Activated gamma-delta T cell treated with Interleukin-2 at 50 U/mL for 16 hours (primary cell): ENCODE measurements at regions not wholly inside any gene's neighbourhood (a gene's known extent, or its start where the extent isn't known, plus 50 kb on each side); places are given as distances from the start of the nearest gene placed in this dataset.

Source experiments
- DNase-seq: peaks from one replicate; pipeline ENCODE4 v3.0.0-alpha.2; 2020

DNA sequence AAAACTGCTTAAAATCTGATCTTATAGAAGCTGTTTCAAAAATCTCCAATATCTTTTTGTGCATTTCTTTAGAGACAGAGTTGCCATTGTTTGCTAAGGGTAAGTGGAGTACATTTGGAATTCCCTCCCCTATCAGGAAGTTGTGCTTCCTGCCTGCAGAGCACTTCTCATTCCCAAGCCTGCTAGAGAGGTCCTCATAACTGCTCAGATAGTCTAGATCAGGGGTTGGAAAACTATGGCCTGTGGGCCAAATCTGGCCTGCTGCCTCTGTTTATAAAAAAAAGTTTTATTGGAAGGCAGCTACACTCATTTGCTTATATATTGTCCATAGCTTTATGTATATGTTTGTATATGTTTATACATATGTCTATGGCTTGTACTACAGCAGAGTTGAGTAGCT, 333.7 kb upstream of the PROK2 start:
- DNase-seq, result no peak

DNA sequence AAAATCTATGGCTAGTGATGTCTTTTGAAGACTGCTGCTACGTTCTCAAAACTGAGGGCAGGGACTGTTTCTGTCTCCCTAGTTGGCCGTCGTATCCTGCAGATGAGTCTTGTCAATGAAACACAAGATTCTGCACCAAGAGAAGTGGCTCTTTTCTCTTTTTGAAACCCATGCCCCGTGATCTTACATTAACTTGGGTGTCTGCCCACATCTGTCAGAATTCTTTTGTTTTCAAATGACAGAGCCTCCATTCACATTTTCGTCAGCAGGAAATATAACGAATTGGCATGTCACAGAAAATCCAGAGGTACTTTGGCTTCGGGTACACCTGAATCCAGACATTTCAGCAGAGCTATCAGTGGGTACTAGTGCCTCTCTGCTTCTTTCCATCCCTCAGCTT, 331.3 kb upstream of the PROK2 start:
- no peak for DNase-seq

DNA sequence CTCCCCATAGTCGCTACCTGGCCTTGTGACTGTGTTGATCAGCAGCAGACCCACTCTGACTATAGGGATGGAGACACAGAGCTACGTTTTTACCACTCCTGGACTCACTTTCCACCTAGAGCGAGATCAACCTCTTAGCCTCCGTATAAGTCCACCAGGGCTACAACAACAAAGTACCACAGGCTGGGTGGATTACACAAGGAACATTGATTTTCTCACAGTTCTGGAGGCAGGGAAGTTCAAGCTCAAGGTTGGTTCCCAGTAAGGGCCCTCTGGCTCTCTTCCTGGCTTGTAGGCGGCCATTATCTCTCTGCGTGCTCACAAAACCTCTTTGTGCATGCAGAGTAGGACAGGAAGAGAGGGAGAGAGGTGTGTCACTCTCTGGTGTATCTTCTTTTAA, 330.4 kb upstream of the PROK2 start:
- no peak for DNase-seq

DNA sequence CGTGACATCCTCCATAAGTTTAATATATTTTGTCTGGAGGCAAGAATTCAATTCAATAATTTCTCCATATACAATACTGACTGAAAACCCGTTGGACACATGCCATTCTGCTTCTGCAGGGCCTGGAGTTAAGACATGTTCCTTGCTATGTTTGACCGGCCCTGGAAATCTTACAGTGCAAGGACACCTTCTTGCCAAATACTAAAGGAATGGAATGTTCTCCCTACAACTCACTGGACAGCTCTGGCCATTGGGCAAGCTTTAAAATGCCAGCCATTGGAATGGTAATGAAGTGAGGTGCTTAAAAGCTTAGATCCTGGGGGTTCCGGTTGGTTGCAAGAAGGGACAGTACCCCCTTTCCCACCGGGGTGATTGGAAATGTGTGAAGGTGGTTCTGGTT, 329.8 kb upstream of the PROK2 start:
- no peak for DNase-seq

DNA sequence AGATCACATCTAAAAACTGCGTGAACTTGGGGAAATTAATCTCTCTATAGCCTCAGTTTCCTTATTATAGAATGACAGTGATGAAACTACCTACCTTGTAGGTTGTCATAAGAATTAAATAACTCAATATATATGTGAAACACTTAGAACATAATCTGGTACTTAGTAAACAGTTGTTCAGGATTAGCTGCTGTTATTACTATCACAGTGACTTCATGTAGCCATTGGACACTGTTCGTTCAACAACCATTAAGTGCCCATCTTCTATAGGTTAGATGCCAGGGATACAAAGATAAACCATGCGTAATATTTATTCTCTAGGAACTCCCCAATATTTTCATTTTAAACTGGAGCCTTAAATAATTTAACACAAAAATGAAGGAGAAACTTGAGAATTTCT, 329.0 kb upstream of the PROK2 start:
- no peak for DNase-seq

DNA sequence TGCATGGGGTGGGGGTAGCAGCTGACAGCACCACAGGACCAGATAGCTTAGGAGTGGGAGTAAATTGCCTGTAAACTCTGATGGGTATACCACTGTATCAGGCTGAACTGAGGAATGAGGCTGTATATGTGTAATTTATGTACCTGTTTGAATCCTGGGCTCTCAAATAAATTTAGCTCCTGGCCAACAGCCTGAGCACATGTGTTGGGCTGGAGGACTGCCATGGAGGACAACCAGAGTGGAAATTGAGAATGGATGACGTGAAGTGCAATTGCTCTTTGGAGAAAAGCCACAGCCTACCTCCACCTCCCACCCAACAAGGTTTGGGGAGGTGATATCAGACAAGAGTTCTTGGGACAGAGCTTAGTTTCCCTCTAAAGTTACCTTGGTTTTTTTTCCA, 328.6 kb upstream of the PROK2 start:
- no peak for DNase-seq

DNA sequence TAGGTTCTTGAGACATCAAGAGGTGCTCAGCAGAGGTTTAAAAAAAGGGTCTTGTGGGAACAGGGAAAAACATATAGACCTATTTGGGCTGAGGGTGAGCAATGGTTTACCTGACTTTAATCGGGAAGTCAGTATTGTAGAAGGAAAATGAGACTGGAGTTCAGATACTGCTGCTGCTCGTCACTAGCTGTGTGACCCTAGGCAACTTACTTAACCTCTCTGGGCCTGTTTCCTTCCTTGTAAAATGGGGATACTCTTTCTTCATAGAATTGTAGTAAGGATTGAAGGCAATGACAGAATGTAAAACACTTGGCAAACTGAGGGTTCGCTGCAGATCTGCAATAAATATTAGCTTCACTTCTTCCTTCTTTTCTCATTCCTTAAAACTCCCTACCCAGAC, 327.5 kb upstream of the PROK2 start:
- DNase-seq, result no peak

DNA sequence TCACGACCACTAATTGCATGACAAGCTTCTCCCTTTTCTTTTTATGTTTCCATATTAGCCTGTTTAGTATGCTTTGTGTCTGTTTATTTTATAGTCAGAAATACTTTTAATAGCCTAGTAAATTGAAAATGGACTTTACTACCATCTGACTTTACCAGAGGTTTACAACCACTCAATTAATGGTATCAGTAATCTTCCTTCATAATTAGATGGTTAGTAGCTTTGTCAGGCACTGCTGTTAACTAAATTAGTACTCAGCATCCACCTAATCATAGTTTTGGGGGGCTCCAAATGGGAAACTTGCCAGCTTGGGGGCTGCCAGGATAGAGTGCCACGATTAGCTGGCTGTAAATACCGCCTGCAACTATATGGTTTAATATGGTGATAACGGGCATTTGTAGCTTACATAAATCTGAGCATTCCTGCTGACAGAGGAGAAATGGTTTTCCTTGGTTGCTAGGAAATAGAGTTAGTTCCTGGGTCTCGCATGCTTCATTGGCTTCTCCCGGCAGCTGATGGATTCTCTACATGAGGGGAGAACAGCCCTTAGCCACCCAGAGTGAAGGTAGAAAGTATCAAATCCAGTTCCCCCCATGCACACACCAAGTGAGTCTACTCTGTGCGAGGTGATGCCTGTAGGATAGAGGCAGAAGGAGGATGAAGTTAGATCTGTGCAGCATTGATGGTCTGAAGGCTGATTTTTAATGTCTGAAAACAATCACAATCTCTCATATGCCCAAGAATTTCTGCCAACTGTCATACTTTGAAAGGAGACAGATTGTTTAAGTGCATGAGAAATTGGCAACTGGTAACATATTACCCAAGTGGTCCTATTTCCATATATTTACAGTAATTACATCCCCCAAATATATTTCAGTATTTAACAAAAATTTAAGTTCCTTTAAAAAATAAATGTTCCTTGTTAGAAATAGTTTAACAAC, 326.6 kb upstream of the PROK2 start:
- no peak for DNase-seq

DNA sequence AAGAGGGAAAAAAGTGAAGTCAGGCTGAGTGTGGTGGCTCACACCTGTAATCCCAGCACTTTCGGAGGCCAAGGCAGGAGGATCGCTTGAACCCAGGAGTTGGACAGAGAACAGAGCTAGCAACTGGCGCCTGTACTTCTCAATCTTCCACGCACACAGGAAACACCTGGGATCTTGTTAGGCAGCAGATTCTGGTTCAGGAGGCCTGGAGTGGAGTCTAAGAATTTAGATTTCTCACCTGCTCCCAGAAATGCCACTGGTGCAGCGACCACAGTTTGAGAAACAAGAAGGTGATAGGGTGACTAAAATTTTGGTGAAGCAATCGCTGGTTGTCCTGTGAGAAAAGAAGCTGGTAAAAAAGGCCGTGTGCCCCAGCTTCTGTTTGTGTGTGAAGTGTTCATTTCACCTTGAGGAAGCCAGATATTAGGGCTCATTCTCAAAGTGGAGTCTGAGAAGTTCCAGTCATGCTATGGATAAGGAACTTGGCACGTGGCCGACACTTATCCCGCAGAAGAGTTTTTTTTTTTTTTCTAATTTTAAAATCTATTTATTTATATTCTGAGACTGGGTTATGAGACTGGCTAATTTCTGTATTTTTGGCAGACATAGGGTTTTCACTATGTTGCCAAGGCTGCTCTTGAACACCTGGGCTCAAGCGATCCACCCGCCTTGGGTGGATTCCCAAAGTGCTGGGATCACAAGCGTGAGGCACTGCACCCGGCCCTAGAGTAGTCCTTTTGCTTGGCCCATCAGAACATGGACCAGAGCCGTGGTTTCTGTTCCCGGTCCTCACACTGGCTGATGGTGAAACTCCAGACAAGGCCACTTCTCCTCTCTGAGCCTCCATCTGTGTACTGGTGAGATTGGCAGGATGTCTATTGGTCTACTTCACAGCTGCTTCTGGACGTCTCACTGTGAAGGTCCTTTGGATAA, 324.6 kb upstream of the PROK2 start:
- DNase-seq, result no peak

DNA sequence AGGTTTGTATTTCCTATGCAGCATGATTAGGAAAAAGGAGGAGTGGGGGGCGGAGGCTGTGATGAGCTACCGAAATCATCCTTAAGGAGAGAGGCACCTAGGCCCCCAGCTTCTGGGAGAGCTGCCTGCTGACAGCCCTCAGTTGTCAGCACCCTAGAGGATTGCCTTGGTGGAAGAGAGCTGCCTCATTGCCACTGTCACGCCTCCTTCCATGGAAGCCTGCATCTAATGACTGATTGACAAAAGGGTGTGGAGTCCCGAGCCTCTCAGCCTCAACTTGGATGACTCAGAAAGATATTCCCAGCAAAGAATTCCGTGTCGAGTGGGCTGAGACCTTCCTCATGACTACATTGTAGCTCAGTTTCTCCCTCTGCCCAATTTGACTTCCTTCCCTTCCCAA, 320.4 kb upstream of the PROK2 start:
- no peak for DNase-seq

DNA sequence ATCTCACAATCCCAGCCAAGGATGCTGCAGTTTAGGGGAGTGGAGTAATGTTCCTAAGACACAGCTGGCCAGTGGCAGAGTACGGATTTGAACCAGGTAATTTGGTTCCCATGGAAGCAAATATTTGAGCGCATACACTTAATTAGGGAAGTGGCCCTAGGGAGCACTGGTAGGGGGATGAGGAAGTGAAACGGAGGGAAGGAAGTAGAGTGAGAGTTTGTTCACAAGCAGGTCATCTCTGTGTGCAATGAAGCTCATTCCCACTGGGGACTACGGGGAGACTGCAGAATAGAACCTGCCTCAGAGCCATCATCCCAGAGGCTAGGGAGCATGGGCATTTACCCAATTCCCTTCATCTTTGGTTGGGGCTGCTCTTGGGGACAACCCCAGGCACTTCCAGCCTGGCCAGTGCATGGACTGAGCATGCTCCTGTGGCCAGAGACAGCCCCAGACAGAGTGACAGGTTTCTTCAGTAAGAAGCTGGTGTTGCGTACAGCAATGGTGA, 317.2 kb upstream of the PROK2 start:
- DNase-seq, result no peak

DNA sequence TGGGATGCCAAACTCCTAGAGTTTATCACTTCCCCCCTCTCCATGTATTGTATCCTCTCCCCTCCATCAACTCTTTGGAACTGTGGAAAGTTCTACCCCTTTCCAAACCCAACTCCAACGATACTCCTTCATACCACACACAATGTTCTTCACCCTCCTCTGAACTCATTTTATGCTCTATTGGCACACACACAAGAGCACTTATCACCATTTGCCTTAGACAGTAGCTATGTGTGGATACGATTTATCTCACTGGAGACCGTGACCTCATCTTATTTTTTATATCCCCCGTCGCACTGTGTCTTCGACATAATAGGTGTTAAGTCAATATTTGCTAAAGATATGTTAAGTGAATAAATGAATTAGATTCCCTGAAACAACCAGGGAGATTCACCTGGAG, 316.5 kb upstream of the PROK2 start:
- DNase-seq, result no peak

DNA sequence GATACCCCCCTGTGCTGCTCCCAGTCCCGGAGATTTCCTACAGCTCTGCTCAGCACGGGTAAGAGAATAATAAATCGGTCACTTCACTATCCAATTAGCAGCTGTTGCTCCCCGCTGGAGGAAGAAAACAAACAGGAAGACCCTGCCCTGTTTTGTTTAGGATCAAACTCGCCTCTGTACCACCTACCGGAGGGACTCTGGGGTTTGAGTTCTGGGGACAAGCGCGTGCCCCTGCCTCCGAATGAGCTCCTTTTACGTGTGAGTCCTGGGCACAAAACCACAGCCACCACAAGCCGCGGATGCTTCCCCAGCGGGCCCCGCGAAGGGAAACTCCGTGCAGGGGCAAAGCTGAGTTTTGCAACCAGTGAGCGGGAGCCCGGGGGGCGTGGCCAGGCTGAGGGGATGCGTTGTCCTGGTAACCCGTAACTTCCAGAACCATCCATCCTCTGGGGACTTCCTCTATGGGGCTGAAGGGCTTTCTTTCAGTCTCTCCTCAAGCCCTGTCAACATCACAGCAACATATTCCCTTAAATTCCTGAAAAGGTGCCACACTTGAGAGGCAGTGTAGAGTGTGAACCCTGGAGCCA, 315.7 kb upstream of the PROK2 start:
- DNase-seq, result peak; percentile 58

DNA sequence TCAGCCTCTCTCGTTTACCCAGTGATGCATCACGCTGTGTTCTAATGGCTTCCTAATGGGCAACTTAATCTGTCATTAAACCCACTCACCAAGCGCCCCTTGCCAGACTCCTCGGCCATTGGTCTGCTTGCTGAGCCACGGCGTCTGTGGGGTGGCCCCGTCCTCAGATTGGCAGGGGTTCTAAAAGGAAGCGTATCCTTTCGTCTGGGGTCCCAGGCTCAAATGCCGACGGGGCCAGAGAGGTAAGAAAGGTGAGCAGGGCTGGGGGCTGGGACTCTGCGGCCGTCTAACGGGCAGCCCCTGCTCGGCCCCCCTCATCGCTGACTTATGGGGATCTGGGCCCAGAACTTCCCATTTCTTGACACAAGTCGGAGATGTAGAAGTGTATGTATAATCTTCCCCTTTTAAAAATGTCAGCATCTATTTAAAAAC, 315.1 kb upstream of the PROK2 start:
- DNase-seq, result no peak

DNA sequence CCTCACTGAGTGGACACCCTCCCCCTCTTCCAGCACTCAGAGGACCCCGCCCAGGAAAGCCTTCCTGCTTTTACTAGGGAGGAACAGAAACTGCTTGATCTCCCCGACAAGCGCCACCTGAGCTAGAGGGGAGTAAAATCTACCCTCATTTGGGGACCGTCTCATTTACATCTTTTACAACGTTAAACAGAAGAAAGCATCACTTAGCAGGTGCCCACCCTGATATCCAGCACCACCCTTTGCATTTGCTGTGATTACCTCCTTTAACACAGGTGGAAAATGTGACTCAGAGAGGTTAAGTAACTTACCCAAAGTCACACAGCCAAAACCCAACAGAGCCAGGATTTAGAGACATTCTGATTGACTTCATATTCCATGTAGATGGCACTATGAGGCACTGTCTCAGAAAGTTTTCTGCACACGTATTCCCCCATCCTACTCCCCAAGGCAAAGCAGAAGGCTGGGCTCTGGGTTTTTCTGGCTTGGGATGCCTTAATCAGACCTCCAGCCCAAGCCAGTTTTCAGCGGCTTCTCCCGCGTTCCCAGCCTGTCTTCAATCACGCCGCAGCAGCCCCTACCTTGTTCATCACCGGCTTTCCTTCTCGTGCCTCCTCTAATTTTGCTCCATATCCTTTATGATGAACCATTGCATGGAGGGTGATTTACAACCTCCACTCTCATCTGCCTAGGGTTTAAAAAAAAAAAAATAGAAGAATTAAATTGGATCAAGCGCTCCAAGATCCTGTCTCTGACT, 314.6 kb upstream of the PROK2 start:
- DNase-seq, result no peak

DNA sequence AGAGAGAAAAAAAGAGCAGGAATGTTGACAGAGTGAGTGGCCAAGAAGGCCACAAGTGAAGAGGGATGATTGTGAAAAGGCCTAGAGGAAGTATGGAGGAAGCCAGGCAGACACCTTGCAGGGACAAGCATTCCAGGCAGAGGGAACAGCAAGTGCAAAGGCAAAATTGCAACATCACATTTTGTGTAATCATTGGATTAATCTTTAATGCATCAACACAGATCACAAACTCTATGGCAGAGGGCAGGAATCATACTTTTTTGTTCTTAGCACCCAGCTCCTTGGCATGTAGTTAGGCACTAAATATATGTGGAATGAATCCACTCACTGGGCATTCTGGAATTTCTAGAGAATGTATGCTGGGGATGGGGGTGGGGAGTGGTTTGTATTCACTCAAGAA, 312.1 kb upstream of the PROK2 start:
- no peak for DNase-seq

DNA sequence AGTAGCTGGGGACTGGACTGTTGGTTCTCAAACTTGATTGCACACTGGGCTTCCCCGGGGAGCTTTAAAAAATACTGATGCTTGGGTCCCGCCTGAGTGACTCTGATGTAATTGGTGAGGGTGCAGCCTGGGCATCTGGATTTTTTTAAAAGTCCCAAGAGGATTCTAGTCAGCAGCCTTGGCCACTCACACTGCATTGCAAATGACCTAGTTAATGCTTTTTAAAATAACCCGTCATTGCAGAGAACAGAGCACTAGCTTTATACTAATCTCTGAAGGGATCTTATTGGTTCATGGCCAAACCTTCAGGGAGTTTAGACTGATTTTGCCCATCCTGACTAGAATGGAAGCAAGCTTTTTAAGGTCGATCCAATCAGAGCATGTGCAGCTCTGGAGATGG, 310.6 kb upstream of the PROK2 start:
- no peak for DNase-seq

DNA sequence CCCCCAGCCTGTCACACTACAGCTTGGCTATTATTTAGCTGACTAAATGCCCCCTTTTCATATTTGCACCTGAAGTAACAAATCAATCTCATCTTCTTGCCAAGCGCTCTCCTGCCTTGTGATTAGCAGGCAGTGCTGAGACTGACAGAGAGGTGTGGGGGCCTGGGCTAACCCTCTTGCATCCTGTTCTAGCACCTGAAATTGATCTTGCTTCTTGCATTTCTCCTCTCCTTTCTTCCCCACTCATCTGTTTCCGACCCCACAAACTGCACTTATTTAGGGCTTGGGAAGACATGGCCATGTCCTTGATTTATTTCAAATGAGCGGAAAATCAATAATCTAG, 309.0 kb upstream of the PROK2 start:
- DNase-seq, result no peak

DNA sequence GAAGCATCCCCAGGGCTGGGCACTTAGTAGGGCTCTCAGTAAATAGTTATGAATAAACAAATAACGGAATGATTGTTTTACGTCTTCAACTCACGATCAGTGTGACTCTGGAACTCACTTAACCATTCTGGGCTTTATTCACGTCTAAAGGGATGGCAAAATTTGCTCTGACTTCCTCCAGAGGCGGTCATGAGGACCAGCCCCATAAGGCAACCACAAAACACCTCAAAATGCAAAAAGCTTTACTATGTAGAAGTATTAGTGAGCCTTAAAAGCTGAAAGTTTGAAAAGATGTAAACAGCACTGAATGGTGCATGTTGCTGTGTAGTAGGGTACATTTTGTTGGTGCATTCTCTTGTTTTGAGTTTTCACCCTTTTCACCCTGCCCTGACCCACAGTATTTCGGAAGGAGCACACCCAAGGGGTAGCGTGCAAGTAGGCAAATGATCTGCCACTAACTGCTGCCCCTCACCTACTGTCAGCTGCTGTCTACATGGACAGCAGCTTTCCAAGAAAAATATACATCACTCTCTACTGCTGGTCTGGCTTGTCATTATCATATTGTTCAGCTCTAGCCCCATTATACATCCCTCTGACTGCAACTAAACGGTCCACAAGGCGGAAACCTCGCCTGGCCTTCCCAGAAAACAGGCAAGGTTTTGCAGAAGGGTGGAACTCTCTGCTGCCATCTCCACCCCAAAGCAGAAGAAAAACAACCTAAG, 308.5 kb upstream of the PROK2 start:
- DNase-seq, result no peak

DNA sequence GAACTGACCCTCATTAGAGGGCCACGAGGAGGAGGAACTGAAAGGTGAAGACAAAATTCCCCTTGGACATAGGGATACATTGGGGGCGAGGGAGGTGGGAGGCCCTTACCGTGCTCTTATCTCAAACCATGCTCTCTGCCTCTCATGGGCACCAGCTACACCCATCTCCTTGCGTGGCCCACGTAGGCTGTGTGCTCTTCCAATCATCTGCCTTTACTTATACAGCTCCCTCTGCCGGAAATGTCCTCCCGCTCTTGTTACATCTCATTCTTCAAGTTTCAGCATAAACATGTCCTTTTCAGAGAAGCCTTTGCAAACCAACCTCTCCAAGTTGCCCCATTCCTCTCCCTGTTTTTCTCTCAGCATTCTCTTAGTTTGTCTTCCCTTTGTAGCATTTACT, 307.8 kb upstream of the PROK2 start:
- DNase-seq, result no peak

DNA sequence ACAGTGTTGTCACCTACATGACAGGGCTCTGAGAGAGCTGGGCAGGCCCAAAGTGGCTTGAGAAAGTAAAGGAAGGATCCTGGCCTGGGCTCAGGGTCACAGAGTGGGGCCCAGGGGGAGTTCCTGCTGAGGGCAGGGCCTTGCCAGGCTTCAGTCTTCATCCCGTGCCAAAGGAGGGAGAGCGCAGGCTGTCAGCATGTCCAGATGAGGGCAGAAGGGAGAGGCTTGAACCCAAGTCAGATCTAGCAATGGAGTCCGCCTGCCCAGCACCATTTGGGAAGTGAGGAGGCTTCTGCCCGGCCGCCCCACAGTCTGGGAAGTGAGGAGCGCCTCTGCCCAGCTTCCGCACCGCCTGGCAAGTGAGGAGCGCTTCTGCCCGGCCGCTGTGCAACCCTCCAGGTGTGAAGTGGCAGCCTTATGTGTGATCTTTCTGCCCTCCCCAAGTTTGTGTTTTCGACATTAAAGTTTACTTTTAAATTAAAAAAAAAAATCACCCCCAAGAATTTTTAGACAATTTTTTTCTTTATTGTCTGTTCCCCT, 303.6 kb upstream of the PROK2 start:
- no peak for DNase-seq

DNA sequence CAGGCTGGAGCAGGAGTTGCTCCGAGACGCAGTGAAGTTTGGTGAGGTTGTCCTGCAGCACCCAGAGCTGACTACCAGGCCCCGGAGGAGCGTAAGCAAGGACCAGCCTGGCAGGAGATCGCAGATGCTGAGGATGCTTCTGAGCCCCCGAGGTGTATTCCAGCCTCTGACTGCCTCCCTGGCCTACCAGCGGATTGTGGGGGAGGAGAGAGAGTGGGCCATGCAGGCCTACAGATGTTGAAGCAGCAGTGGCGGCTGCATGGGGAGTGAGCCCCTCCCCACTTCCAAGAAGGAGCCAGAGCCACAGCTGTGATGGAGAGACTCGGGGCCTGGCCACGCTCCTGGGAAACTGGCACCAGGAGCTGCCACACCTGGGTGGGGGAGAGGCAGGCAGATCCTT, 302.5 kb upstream of the PROK2 start:
- DNase-seq, result no peak
